ENCODE measurements at regions not wholly inside any gene's neighbourhood (a gene's known extent, or its start where the extent isn't known, plus 50 kb on each side); places are given as distances from the start of the nearest gene placed in this dataset.
A peak's percentile ranks its signal among the peaks of the same experiment; 100 is the strongest.

DNA sequence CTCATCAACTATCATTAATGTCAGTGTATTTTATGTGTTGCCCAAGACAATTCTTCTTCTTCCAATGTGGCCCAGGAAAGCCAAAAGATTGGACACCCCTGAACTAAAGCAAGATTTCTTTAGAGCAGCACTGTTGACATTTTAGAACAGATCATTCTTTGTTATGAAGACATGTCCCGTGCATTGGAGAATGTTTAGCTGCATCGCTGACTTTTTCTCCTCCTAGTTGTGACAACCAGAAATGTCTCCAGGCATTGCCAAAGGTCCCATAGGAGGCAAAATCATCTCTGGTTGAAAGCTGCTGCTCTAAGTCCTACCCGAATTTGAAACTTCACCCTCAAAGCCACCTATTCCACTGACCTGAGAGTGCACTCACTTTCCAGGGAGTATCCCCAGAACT lies 62.7 kb upstream of the IRX6 start:
- TF ChIP-seq, protein P1, sequence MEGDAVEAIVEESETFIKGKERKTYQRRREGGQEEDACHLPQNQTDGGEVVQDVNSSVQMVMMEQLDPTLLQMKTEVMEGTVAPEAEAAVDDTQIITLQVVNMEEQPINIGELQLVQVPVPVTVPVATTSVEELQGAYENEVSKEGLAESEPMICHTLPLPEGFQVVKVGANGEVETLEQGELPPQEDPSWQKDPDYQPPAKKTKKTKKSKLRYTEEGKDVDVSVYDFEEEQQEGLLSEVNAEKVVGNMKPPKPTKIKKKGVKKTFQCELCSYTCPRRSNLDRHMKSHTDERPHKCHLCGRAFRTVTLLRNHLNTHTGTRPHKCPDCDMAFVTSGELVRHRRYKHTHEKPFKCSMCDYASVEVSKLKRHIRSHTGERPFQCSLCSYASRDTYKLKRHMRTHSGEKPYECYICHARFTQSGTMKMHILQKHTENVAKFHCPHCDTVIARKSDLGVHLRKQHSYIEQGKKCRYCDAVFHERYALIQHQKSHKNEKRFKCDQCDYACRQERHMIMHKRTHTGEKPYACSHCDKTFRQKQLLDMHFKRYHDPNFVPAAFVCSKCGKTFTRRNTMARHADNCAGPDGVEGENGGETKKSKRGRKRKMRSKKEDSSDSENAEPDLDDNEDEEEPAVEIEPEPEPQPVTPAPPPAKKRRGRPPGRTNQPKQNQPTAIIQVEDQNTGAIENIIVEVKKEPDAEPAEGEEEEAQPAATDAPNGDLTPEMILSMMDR (IDR thresholded peaks at IDR 0.05) = no peak
- Histone ChIP-seq H3K9me3 (no peaks in the 10 kb centered on the region), H3K27ac (no peak overlapping the region), H3K27me3 (ENCODE audit: low read depth) (no peaks in the 10 kb centered on the region), H3K36me3 (no peaks in the 10 kb centered on the region), H3K4me3 (no peak overlapping the region), H3K4me1 (no peaks in the 10 kb centered on the region)
- DNase-seq (no peak), ATAC-seq (no peak)
- intact Hi-C loops (cut with DNase I) = no loop called here

DNA sequence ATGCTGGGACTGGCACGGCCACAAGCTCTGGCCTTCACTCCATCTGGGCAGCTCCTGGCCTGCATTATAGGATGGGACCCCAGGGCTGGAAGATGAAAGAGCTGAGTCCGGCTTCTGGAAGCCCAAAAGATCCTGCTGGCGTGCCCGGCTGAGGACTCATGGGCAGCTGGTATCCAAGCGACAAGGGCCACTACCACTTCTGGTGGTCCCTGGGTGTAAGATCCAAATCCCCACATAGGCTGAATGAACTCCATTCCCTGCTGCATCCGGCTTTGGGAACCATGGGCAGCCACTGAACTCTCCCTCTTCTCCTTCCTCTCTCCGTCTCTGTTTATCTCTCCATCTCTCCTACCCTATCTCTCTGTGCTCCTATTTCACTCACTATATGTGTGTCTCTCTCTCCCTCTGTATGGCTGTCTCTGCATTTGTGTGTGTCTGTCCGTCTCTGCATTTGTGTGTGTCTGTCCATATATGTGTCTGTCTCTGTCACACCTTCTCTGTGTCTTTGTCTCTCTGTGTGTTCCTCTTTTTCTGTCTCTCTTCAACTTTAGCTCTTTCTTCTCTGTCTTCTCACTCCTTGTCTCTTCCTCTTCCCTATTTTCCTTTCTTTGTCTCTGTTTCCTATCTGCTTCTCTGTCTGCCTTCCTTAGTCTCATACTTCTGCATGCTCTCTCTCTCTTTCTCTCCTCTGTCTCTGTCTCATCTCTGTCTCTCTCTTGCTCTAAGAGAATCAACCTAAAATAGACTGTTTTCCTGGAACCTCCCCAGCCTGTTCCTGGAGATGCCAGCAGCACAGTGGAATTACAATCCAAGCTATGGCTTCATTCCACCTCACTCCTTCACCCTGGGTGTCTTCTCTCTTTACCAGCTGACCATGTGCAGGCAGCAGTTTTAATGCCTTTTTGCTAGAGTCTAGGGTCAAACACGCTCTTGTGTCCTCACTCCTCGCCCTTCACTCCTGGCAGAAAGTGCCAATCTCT lies 60.4 kb upstream of the IRX6 start:
- no peak overlapping the region for H3K4me3 ChIP-seq
- intact Hi-C loops (cut with DNase I) = no loop called here
- no peaks in the 10 kb centered on the region for H3K27me3 ChIP-seq (ENCODE audit: low read depth)
- no peak overlapping the region for H3K27ac ChIP-seq
- DNase-seq (no peak), ATAC-seq (no peak)
- no peaks in the 10 kb centered on the region for H3K36me3 ChIP-seq
- TF ChIP-seq, protein P1 (IDR thresholded peaks at IDR 0.05) = no peak
- H3K4me1 ChIP-seq = no peaks in the 10 kb centered on the region
- H3K9me3 ChIP-seq = no peaks in the 10 kb centered on the region

DNA sequence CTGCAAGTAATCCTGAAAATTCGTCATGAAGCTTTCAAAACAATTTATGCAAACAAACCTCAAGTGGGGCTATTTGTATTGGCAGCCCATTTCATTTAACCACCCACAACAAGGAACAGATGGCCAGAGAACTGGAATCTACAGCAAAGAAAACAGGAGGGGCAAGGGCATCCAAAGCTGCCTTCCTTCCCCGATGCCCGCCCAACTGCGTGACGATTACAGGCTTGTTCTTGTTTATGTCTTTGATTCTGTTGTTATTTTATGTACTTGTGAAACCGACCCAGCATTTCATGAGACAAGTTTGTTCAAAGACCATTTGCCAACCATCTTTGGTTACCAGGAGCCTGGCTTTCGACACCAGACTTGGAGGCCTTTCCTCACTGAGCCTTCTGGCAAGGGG lies 59.1 kb upstream of the IRX6 start:
- no peaks in the 10 kb centered on the region for H3K36me3 ChIP-seq
- intact Hi-C loops (cut with DNase I) = no loop called here
- peak in 1 of 2 donors; percentile 30 for ATAC-seq
- H3K27ac ChIP-seq = no peak overlapping the region
- H3K9me3 ChIP-seq = no peaks in the 10 kb centered on the region
- no peak for DNase-seq
- H3K27me3 ChIP-seq (ENCODE audit: low read depth) = no peaks in the 10 kb centered on the region
- no peaks in the 10 kb centered on the region for H3K4me1 ChIP-seq
- TF ChIP-seq, protein P1 (IDR thresholded peaks at IDR 0.05) = no peak
- no peak overlapping the region for H3K4me3 ChIP-seq

DNA sequence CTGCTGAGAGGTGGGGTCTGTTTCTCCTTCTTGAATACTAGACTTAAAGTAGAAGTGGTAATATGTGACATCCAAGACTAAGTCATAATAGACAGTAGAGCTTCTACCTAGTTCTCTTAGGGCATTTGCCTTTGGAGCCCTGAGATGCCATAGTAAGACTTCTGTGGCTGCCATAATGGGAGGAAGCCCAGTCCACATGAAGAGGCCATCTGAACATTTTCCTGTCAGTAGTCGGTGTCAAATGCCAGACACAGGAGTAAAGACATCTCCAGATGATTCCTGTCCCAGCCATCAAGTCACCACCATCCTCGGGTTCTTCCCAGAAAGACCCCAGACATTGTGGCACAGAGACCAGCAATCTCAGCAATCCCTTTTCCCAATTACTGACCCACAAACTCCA lies 58.1 kb upstream of the IRX6 start:
- Histone ChIP-seq H3K4me1 (no peaks in the 10 kb centered on the region), H3K36me3 (no peaks in the 10 kb centered on the region), H3K4me3 (no peak overlapping the region), H3K27me3 (ENCODE audit: low read depth) (no peaks in the 10 kb centered on the region), H3K9me3 (no peaks in the 10 kb centered on the region), H3K27ac (no peak overlapping the region)
- DNase-seq = no peak
- TF ChIP-seq, protein P1 (IDR thresholded peaks at IDR 0.05) = no peak
- ATAC-seq = no peak
- intact Hi-C loops (cut with DNase I) = no loop called here

DNA sequence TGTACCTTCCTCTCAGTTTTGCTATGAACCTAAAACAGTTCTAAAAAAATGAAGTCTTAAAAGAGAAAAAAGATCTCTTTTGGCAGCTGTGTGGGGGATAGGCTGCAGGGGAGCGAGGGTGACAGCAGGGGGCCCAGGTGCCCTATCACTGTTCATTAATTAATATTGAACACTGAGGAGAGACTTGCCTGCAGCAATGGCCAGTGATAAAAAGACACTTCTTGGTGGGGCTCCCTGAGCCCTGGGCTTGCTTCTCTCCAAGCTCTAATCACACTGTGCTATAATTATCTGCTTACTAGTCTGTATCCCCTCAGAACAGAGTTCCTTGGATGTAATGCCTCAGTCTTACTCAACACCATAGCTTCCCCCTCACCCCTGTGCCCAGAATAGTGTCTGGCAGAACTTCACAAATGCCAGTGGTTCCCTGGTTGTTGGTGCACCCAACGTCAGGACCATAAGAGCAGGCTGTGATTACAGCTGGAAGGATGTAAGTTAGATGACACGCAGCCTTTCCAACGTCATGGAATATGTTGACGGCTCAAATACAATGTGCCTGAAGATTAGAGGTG lies 52.0 kb upstream of the IRX6 start:
- no peaks in the 10 kb centered on the region for H3K4me1 ChIP-seq
- no peaks in the 10 kb centered on the region for H3K27me3 ChIP-seq (ENCODE audit: low read depth)
- H3K27ac ChIP-seq = no peak overlapping the region
- TF ChIP-seq, protein P1 (IDR thresholded peaks at IDR 0.05) = no peak
- intact Hi-C loops (cut with DNase I) = no loop called here
- H3K36me3 ChIP-seq = no peaks in the 10 kb centered on the region
- ATAC-seq (no peak), DNase-seq (no peak)
- no peaks in the 10 kb centered on the region for H3K9me3 ChIP-seq
- no peak overlapping the region for H3K4me3 ChIP-seq

All from lower lobe of right lung (tissue), 2 donors.